H9 (cell line): ENCODE measurements at regions not wholly inside any gene's neighbourhood (a gene's known extent, or its start where the extent isn't known, plus 50 kb on each side); places are given as distances from the start of the nearest gene placed in this dataset.

Experiments
- DNase-seq: peaks from one replicate; pipeline ENCODE4 v3.0.0-alpha.2; 2017
- H2AFZ ChIP-seq: one replicate; pipeline ENCODE4 v1.6.1; 2013; ENCODE audit warnings: mild to moderate bottlenecking, low read length, control low read depth, moderate library complexity
- H2AK5ac ChIP-seq: 2 replicates; pipeline ENCODE4 v1.6.1; 2013; ENCODE audit warnings: low read length, control low read depth, mixed read lengths; ENCODE audit not compliant: insufficient read length
- H2BK120ac ChIP-seq: one replicate; pipeline ENCODE4 v1.6.1; 2013; ENCODE audit warnings: low read depth, mild to moderate bottlenecking, low read length, control low read depth, inconsistent platforms; ENCODE audit not compliant: poor library complexity, severe bottlenecking
- H2BK12ac ChIP-seq: 2 replicates; pipeline ENCODE4 v1.6.1; 2013; ENCODE audit warnings: low read length, control low read depth, mixed read lengths, low read depth; ENCODE audit not compliant: insufficient read length
- H2BK15ac ChIP-seq: 2 replicates; pipeline ENCODE4 v1.6.1; 2013; ENCODE audit warnings: low read depth, low read length, control low read depth
- H2BK20ac ChIP-seq: one replicate; pipeline ENCODE4 v1.6.1; 2013; ENCODE audit warnings: low read depth, mild to moderate bottlenecking, low read length, control low read depth, inconsistent platforms; ENCODE audit not compliant: poor library complexity, severe bottlenecking
- H2BK5ac ChIP-seq: 2 replicates; pipeline ENCODE4 v1.6.1; 2013; ENCODE audit warnings: low read length, control low read depth, mixed read lengths; ENCODE audit not compliant: insufficient read length
- H3K14ac ChIP-seq: 2 replicates; pipeline ENCODE4 v1.6.1; 2013; ENCODE audit warnings: low read length, control low read depth; ENCODE audit not compliant: insufficient read depth
- H3K18ac ChIP-seq: 2 replicates; pipeline ENCODE4 v1.6.1; 2013; ENCODE audit warnings: low read depth, mild to moderate bottlenecking, mixed read lengths, low read length, control low read depth; ENCODE audit not compliant: insufficient read length
- H3K23ac ChIP-seq: 2 replicates; pipeline ENCODE4 v1.6.1; 2013; ENCODE audit warnings: low read length, control low read depth, mixed read lengths, low read depth; ENCODE audit not compliant: insufficient read length
- H3K23me2 ChIP-seq: 2 replicates; pipeline ENCODE4 v1.6.1; 2013; ENCODE audit warnings: low read depth, mild to moderate bottlenecking, mixed read lengths, low read length, control low read depth; ENCODE audit not compliant: insufficient read length, poor library complexity, severe bottlenecking
- H3K27ac ChIP-seq: 2 replicates; pipeline ENCODE4 v1.5.1; 2013; ENCODE audit warnings: low read length, control low read depth, mixed read lengths, low read depth; ENCODE audit not compliant: insufficient read length
- H3K27me3 ChIP-seq: 2 replicates; pipeline ENCODE4 v1.6.1; 2013; ENCODE audit warnings: low read length, control low read depth, inconsistent platforms; ENCODE audit not compliant: insufficient read depth
- H3K4ac ChIP-seq: 2 replicates; pipeline ENCODE4 v1.6.1; 2013; ENCODE audit warnings: low read depth, mild to moderate bottlenecking, control low read depth, inconsistent platforms, low read length, moderate library complexity
- H3K4me1 ChIP-seq: 2 replicates; pipeline ENCODE4 v1.6.1; 2013; ENCODE audit warnings: low read length, control low read depth, inconsistent platforms; ENCODE audit not compliant: insufficient read depth
- H3K4me2 ChIP-seq: 2 replicates; pipeline ENCODE4 v1.6.1; 2013; ENCODE audit warnings: low read length, control low read depth, mixed read lengths; ENCODE audit not compliant: insufficient read length, insufficient read depth
- H3K56ac ChIP-seq: 2 replicates; pipeline ENCODE4 v1.6.1; 2013; ENCODE audit warnings: low read depth, mild to moderate bottlenecking, mixed read lengths, low read length, control low read depth; ENCODE audit not compliant: insufficient read length
- H3K79me1 ChIP-seq: 2 replicates; pipeline ENCODE4 v1.6.1; 2013; ENCODE audit warnings: low read depth, mild to moderate bottlenecking, moderate library complexity, low read length, control low read depth, inconsistent platforms; ENCODE audit not compliant: insufficient read depth, poor library complexity, severe bottlenecking
- H3K79me2 ChIP-seq: 2 replicates; pipeline ENCODE4 v1.6.1; 2013; ENCODE audit warnings: low read length, control low read depth, inconsistent platforms; ENCODE audit not compliant: insufficient read depth
- H3K9ac ChIP-seq: 2 replicates; pipeline ENCODE4 v1.6.1; 2013; ENCODE audit warnings: low read length, control low read depth, mixed read lengths; ENCODE audit not compliant: insufficient read length; ENCODE audit errors: extremely low read depth
- H3K9me3 ChIP-seq: one replicate; pipeline ENCODE4 v1.6.1; 2013; ENCODE audit warnings: low read depth, low read length, inconsistent platforms; ENCODE audit not compliant: control insufficient read depth
- H3T11ph ChIP-seq: one replicate; pipeline ENCODE4 v1.6.1; 2013; ENCODE audit warnings: mild to moderate bottlenecking, low read length, control low read depth, inconsistent platforms
- H4K20me1 ChIP-seq: one replicate; pipeline ENCODE4 v1.6.1; 2013; ENCODE audit not compliant: control insufficient read depth, insufficient read length, insufficient read depth
- H4K5ac ChIP-seq: 2 replicates; pipeline ENCODE4 v1.6.1; 2013; ENCODE audit warnings: low read depth, mild to moderate bottlenecking, mixed read lengths, low read length, control low read depth; ENCODE audit not compliant: insufficient read length
- H4K8ac ChIP-seq: replicated peaks from 2 replicates; pipeline ENCODE4 v1.6.1; 2013; ENCODE audit warnings: low read length, control low read depth, mixed read lengths, low read depth; ENCODE audit not compliant: insufficient read length
- H4K91ac ChIP-seq: 2 replicates; pipeline ENCODE4 v1.6.1; 2013; ENCODE audit warnings: low read depth, mild to moderate bottlenecking, moderate library complexity, mixed read lengths, low read length, control low read depth; ENCODE audit not compliant: insufficient read length
- H3K27ac Mint-ChIP-seq, 3 experiments: 2 replicates in 2 of 3; 3 replicates in 1 of 3; pipeline ENCODE4 v1.8.0; 2020 to 2021; ENCODE audit warnings: mixed read lengths in 3 of 3, mild to moderate bottlenecking in 1 of 3, moderate library complexity in 1 of 3
- H3K27me3 Mint-ChIP-seq: 2 replicates; pipeline ENCODE4 v1.8.0; 2021; ENCODE audit warnings: low read depth, mild to moderate bottlenecking, moderate library complexity, mixed read lengths
- H3K36me3 Mint-ChIP-seq, 3 experiments: 2 replicates in 2 of 3; 3 replicates in 1 of 3; pipeline ENCODE4 v1.8.0; 2020 to 2021; ENCODE audit warnings: low read depth in 3 of 3, mixed read lengths in 3 of 3; ENCODE audit not compliant: insufficient read depth in 1 of 3
- H3K4me1 Mint-ChIP-seq, 2 experiments: 2 replicates each; pipeline ENCODE4 v1.8.0; 2020; ENCODE audit warnings: mixed read lengths in 2 of 2
- H3K4me3 Mint-ChIP-seq, 2 experiments: 2 replicates in 1 of 2; 3 replicates in 1 of 2; pipeline ENCODE4 v1.8.0; 2020 to 2021; ENCODE audit warnings: mild to moderate bottlenecking in 2 of 2, mixed read lengths in 2 of 2, moderate library complexity in 1 of 2
- H3K9me3 Mint-ChIP-seq, 2 experiments: 2 replicates in 1 of 2; 3 replicates in 1 of 2; pipeline ENCODE4 v1.8.0; 2020; ENCODE audit warnings: mild to moderate bottlenecking in 2 of 2, mixed read lengths in 2 of 2, moderate library complexity in 1 of 2
- WGBS: extraction: QIAGEN DNeasy Blood & Tissue Kit; methylation state at CpG from one replicate; pipeline ENCODE4 v1.1.7; 2013; ENCODE audit warnings: missing lambda C conversion rate, low lambda C conversion rate, mixed read lengths; ENCODE audit not compliant: insufficient read length; ENCODE audit errors: extremely low coverage; 5-methylcytosine and 5-hydroxymethylcytosine counted together
- TF ChIP-seq, protein P1 (sequence below): fragments of 200-600 bp; sonication (generic); conservative IDR thresholded peaks from 3 replicates; pipeline ENCODE4 v1.8.0; 2021; ENCODE audit warnings: antibody characterized with exemption, mild to moderate bottlenecking

DNA sequence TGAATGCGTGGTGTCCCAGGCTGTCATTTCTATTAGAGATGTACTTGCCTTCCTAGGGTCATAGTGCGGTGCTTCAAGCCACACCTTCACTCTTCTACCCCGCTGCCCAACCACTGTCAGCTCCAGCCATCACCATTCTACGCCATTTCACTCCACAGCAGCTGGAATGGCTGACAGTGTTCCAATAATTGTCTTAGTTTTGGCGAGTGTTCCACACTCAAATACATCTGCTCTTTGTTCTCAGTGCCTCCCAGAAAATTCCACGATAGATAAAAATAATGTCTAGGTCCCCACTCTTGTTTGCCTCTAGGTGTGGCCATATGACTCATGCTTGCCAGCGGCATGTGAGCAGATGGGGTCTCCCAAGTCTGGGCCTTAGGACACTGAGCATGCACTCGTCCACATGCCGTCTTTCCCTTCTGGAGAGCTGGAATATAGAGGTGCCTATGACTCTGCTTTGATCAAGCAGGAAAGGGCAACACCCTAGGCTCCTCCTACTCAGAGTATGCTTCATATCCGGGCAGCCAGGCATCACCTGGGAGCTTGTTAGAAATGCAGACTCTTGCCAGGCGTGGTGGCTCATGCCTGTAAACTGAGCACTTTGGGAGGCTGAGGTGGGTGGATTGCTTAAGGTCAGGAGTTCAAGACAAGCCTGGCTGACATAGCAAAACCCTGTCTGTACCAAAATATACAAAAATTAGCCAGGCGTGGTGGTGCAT is 163.0 kb downstream of the BRMS1L start:
- Histone ChIP-seq H2BK20ac (no peak overlapping the region), H3K9ac (no peak overlapping the region), H4K91ac (no peak overlapping the region), H4K20me1 (no peaks in the 10 kb centered on the region), H3K27me3 (no peaks in the 10 kb centered on the region), H3K18ac (no peak overlapping the region), H3K23ac (no peak overlapping the region), H3K9me3 (no peaks in the 10 kb centered on the region), H3K14ac (no peak overlapping the region), H3K4me1 (peaks cover 3% of the 10 kb centered on the region; the same call in 1 of the 2 replicates), H2BK5ac (no peak overlapping the region), H3K4me2 (no peak overlapping the region), H3K79me2 (no peaks in the 10 kb centered on the region), H2BK15ac (no peak overlapping the region), H3K79me1 (no peaks in the 10 kb centered on the region), H4K5ac (no peak overlapping the region), H3T11ph (no peak overlapping the region), H2AFZ (no peak overlapping the region), H2BK120ac (no peak overlapping the region), H3K23me2 (no peaks in the 10 kb centered on the region), H2BK12ac (no peak overlapping the region), H3K4ac (no peak overlapping the region), H3K27ac (no peak overlapping the region), H4K8ac (no peak overlapping the region), H2AK5ac (no peak overlapping the region), H3K56ac (no peak overlapping the region)
- Mint-ChIP-seq H3K36me3 (no peaks in the 10 kb centered on the region), H3K27me3 (no peaks in the 10 kb centered on the region; the same call in 1 of the 2 replicates), H3K4me3 (no peak overlapping the region), H3K9me3 (no peaks in the 10 kb centered on the region; a peak in 1 of 5 replicates), H3K4me1 (peaks cover 5 to 7% of the 10 kb centered on the region in 2 experiments), H3K27ac (no peak overlapping the region)
- TF ChIP-seq, protein P1, sequence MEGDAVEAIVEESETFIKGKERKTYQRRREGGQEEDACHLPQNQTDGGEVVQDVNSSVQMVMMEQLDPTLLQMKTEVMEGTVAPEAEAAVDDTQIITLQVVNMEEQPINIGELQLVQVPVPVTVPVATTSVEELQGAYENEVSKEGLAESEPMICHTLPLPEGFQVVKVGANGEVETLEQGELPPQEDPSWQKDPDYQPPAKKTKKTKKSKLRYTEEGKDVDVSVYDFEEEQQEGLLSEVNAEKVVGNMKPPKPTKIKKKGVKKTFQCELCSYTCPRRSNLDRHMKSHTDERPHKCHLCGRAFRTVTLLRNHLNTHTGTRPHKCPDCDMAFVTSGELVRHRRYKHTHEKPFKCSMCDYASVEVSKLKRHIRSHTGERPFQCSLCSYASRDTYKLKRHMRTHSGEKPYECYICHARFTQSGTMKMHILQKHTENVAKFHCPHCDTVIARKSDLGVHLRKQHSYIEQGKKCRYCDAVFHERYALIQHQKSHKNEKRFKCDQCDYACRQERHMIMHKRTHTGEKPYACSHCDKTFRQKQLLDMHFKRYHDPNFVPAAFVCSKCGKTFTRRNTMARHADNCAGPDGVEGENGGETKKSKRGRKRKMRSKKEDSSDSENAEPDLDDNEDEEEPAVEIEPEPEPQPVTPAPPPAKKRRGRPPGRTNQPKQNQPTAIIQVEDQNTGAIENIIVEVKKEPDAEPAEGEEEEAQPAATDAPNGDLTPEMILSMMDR: no peak
- WGBS: no CpG with 5 or more reads among the region's 12 CpGs
- no peak for DNase-seq
